ENCODE measurements at regions not wholly inside any gene's neighbourhood (a gene's known extent, or its start where the extent isn't known, plus 50 kb on each side); places are given as distances from the start of the nearest gene placed in this dataset.

DNA sequence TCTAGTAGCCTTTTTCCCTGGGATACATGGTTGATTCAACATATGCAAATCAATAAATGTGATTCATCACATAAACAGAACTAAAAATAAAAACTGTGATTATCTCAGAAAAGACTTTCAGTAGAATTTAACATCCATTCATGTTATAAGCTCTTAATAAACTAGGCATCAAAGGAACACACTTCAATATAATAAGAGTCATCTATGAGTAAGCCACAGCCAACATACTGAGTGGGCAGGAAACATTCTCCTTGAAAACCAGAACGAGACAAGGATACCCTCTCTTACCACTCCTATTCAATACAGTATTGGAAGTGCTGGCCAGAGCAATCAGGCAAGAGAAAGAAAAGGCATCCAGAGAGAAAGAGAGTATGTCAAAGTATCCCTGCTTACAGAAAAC is 239.9 kb downstream of the ATPSCKMT start:
- no peak for DNase-seq

DNA sequence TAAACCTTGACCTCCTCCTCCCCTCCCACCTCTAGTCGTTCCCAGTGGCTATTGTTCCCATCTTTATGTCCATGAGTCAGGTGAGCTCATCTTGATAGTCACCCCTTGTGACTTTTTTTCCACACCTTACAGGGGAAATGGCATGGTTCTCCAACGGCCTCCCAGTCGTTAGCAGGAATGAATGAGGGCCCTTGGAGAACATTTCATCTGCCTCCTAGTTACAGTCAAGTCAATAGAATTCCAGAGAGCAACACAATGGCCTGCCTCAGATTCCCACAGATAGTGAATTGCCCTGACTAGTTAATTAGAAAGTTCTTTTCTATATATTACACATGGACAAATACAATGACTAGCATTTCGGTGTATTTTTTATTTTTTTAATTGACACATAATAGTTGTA is 262.6 kb downstream of the ATPSCKMT start:
- no peak for DNase-seq

DNA sequence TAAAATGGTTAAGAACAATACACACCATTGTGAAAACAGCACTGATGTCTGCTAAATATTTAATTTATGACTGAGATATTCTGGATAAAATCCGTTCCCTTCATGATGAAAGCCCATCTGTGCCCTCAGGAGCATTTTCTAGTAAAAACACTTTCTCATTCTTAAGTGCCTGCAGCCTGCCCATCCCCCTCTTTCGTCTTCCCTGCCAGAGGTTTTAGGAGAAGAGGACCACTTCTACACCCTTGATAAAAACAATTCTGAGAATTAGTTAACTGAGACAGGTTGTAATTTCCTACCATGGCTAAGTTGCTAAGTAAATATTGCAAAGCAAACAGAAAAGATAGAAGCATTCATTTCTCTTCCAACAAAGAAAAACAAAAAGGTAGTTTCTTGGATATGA is 272.6 kb downstream of the ATPSCKMT start:
- peak; percentile 18 for DNase-seq

DNA sequence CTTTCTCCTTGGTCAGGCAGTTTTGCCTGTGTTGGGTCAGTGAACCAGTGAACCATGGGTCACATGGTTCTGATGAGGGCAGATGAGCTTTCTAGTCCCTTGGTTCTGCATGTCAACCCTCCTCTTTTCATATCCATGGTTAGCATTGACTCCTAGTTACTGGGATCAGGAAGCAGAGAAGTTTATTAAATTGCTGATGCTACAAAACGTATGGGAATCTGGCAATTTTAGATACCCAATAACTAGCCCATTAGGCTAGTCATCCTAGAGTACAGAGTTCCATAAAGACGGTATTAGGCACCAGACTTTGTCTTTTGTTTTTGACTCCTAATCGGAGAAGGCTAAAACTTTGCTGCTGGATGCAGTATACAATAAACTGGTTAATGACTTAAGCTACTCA is 273.1 kb downstream of the ATPSCKMT start:
- no peak for DNase-seq

DNA sequence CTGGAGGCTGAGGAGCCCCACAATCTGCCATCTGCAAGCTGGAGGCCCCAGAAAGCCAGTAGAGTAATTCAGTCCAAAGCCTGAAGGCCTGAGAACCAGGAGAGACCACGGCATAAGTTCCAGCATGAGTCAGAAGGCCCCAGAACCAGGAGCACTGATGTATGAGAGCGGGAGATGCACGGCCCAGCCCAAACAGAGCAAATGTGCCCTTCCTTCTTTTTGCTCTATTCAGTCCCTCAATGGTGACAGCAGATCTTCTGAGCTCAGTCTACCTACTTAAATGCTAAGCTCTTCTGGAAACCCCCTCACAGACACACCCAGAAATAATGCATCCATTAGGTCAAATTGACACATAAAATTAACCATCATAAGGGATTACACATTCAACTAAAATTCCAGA is 277.6 kb downstream of the ATPSCKMT start:
- DNase-seq = no peak

DNA sequence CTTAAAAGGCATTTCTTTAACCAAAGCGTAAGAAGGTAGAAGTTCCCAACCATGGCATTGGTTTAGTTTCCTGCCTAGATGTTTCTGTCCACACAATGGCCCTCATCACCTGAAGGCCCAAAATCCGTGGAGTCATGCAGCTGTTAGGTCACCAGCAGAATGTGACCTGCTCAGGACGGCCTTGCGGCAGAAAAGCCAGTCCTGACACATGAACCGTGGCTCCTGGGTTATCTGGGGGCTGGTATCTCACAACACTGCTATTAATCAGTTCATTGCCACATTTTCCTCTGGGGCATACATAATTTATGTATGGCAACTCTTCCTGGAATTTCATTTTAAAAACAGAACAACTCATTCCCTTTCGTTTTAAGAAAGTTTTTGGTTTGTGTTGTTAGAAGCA is 278.4 kb downstream of the ATPSCKMT start:
- DNase-seq = no peak

DNA sequence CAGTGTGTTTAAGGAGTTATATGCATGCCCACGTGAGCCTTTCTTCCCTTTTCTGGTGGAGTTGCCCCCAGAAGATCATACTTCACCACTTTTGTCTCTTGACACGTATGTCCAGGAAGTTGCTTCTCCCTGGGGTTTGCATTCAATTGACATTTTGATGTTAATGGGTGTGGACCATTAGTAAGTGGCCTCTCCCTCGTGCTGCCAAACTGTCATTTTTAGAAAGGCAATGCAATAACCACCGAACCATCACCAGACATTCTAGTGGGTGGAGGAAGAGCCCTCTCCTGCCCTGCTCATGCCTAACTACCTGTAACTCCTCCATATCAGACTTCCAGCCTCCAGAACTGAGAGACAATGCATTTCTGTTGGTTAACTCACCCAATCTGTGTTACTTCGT is 290.8 kb downstream of the ATPSCKMT start:
- DNase-seq = no peak

DNA sequence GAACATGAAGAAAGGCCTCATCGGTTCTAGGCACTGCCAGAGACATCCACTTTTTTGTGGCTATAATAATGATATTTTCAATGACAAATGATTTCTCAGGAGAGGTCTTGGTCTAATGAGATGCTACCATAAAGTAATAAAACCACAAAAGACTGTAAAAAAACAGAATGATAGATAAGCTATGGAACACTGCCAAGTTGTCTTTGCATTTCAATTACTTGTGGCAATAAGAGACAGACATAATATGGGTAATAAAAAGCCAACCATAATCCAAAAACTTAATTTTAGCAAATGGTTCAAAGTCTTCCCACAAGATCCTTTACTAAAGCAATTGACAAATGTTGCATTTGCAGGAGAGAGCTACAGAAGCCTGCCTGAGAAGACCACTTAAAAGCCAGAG is 292.5 kb downstream of the ATPSCKMT start:
- DNase-seq = no peak

DNA sequence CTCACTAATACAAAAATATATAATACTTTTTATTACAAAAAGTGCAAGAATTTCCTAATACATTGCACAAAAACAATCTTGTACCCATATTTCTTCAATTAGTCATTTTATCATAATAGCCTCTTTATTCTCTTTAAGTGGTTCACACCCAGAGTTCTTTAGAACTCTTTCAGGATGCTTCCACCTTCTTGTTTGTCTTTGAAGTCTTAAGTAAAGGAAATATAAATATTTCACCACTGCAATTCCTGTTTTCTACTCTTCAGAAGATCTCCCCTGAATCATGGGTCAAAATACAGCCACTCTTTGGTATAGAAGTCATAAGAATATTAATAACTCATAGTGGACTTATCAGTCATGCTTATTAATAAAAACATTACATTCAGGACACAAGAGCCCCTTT is 293.0 kb downstream of the ATPSCKMT start:
- no peak for DNase-seq

DNA sequence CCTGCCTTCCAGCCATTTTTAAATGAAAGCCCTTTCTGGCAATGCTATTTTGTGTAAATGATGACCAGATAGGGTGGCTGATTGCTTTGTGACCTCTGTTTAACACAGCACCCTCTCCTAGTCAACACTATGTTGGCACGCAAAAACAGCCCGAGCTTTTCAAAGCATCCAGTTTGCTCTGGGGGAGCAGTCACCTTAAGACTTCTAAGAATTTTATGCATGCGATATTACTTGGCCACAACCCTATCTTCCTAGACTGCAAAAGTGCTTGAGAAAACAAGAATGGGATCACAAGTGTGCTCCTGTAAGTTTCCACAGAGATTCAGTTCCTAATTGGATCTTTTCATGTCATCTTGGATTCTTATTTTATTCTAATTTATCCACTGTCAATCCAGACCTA is 294.1 kb downstream of the ATPSCKMT start:
- DNase-seq = no peak

DNA sequence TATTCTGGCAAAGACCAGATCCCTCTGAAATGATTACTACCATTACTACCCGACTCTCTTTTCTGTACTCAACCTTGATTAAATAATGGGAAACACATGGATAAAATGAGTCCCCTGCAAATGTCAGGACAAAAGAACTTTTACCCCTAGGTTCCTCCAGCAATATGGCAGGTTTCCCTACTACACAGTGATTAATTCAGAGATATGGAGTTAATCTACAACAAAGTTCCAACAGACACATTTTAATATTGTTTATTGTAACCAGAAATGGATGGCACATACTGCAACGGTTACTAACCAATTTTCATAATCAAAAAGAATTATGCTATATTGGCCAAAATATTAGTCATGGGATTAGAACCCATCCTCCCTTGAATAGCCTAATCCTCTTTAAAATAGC is 294.8 kb downstream of the ATPSCKMT start:
- DNase-seq = no peak

DNA sequence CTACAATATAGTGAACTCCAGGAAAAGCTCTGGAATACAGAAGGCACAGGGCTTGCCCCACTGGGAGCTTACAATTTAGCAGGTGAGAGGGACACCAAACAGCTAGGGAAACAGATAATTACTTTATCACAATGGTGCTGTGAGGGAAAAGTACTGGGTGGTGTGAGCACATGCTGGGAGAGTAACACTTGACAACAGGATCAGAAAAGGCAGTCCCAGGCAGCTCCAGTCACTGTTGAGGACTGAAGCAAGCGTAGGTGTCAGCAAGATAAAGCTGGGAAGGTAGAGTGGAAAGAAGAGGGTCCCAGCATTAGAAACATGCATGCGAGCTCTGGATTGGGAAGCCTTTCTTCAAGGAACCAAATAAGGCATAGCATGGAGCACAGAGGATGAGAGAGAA is 296.0 kb downstream of the ATPSCKMT start:
- DNase-seq = no peak

DNA sequence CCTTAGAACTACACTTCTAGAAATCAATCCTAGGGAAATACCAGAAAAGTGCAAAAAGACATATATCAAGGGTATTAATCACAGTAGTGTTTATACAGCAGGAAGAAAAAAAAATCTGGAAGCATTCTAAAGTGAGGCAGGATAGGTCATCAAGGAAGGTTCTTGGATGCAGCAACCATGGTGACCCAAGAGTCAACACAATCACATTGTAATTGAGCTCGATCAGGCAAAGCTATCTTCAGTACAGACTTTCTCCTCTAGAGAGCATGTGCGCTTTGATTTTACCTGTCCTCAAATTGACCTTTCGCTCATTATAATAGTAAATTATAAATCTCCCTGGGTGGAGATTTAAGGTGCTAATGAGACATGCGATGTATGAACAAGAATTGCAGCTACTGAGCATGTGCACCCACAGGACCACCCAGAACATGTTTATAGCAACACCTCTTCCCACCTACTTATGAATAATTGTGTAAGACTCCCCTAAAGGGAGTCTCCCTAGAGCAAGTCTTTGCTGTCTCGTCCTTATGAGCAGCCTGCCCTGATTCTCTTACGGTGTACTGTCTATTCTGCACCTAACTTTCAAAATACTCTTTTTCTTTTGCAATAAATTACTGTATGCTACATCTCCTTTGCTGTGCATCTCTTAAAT is 297.7 kb downstream of the ATPSCKMT start:
- no peak for DNase-seq

DNA sequence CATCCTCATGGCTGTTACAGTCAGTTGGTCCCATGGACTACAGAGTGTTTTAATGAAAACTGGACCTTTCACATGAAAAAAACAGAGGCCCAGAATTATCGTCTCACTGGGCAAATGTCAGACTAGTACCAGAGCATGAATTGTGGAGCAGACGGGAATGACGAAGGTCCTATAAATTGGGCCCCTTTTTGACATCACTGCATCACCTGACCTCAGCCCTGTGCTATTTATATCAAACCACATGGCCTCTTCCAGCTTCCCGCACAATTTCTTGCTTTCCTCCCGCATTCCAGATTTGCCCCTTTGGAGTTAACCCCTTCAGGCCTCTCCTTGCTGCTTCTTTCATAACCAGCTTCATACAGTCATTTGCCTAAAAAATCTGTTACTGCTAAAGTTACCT is 301.7 kb downstream of the ATPSCKMT start:
- no peak for DNase-seq

DNA sequence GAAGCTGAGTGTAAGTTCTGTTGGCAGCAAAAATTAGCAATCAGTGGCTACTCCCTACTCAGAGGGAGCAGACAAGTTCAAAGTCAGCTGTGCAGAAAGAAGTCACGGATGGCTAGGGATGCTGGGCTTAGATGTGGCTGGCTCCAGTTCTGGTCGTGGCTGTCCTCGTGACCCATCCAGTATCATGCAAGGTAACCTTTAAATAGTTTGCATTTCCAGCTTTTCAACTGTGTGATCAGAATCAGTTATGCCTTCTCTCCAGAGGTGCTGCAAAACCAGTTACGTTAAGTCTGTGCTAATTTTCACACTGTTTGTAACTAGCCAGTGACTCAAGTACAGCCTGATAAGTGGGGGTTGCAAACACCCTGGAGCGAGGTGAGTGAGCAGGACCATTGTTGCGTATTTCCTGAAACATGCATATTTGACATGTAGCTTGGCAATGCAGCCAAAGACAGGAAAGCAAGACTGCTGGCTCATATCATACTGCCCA is 302.4 kb downstream of the ATPSCKMT start:
- DNase-seq = no peak

DNA sequence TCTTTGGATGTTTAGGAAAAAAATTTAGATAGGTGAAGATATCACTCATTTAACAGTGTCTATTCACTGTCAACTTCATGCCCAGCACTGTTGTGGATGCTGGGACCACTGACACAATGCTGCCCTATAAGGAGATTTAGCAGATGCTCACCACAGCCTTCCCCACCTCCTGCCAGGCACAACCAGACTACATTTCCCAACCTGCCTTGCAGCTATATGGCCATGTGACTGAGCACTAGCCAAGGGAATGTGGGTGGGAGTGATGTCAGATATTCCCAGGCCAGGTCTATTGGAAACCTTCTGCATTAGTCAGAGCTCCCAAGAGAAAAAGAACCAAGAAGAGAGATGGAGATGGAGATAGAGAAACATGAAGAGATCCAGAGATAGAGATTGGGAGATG is 302.6 kb upstream of the TAS2R1 start:
- no peak for DNase-seq

DNA sequence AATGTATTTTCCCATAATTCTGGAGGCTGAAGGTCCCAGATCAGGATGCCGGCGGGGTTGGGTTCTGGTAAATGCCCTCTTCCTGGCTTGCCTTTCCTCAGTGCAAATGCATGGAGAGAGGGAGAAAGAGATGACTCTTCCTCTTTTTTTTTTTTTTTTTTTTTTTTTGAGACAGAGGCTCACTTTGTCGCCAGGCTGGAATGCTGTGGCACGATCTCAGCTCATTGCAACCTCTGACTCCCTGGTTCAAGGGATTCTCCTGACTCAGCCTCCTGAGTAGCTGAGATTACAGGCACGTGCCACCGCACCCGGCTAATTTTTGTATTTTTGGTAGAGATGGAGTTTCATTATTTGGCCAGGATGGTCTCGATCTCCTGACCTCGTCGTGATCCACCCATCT is 300.0 kb upstream of the TAS2R1 start:
- no peak for DNase-seq

DNA sequence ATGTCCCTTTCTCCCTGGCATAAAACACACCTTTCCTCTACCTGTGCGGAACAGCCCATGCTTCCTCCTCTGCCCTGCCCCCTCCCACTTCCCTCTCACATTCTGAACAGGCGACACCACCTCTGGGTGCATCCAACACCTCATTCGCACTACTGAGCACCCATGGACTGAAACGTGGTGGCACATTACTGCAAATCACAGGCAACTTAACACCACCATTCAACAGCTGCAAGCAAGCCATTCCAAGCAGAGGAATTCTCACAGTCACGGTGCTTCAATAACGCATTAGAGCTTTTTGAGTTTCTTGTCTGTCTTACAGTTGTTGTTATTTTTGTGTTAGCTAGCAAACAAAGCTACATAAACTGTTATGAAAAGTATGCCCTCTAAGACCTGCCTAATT is 298.2 kb upstream of the TAS2R1 start:
- DNase-seq = no peak

DNA sequence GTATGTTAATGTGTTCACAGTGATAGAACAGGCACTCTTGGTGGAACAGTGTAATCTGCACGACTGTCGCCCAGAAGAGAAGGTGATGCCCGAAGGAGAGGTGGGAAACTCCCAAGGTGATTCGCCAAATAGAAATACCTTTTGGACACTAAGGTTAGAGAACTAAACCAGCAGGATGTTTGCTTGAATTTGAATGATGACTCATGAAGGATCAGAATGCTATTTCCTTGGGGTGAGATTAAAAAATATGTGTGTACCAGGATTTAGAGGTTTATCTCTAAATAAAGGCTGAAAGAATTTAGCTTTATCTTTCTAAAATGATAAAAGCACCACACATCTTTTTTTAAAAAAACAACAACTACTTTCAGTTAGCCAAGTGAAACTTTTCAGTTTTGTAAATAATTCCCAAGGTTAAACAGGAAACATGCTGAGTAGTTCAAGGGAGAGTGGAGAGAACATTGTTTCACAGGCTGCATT is 297.4 kb upstream of the TAS2R1 start:
- no peak for DNase-seq

DNA sequence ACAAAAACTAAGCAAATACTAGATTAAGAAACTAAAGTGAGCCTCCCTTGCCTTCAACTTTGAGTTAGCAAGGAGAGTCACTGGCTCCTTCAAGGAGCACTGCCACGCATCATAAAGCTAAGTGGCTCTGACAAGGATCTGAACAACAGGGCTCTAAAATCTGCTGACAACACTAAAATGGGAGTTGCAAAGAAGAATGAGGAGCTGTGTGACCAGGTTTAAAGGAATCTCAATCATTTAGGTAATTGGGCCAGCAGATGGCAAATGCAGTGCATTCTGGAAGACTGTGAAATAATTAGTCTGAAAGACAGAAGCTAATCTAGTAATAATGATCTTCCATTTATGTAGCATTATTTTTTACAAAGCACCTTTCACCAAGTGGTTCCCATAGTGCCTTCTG is 297.0 kb upstream of the TAS2R1 start:
- no peak for DNase-seq

DNA sequence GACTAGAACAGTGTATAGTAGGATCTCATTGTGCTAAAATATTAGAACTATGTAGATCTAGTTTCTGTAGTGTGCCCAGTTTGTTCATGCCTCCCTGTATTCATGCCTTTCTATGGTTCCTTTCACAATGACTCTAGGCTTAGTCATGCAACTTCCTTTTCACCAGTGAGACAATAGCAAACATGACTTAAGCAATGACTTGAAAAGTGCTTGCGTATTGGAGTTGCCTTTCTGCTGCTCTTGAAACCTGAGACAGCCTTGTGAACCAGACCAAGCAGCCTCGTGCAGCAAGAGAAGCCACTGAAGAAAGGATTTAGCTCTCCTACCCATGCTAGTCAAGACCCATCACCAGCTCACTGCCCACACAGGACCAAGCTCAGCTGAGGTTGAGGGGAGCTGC is 294.5 kb upstream of the TAS2R1 start:
- no peak for DNase-seq

DNA sequence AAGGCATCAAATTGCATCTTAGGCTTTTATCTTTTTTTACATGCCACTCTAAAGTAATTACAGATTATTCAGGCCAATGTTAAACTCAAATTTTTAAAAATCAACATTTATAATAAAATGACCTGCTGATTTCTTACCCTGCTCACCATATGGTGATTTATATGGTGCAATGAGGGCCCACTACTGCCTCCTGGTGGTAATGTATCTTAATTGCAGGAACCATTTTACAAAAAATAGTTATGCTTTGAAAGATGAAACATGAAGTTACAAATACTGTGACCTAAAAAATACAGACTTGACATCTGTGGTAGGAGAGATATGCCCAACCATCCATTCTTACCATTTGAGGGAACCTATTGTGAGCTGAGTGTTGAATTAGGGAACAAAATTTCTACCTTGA is 292.6 kb upstream of the TAS2R1 start:
- DNase-seq = no peak

DNA sequence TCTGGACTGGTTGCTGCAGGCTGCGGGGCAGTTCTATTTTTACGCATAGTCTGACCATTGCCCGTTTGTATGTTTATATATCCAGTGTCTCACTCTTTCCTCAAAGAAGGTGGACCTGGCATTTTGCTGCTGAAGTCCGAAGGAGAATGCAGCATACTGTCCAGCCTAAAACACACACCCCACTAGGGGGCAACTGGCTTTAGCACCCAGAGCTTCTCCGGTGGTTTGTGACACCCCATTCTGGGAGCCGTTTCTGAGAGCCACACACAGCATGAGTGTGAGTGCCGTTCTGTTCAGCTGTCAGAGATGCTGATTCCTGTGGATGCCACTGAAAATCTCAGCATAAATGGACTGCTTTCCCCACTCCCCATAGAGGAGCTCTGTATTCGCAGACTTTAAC is 290.5 kb upstream of the TAS2R1 start:
- no peak for DNase-seq

DNA sequence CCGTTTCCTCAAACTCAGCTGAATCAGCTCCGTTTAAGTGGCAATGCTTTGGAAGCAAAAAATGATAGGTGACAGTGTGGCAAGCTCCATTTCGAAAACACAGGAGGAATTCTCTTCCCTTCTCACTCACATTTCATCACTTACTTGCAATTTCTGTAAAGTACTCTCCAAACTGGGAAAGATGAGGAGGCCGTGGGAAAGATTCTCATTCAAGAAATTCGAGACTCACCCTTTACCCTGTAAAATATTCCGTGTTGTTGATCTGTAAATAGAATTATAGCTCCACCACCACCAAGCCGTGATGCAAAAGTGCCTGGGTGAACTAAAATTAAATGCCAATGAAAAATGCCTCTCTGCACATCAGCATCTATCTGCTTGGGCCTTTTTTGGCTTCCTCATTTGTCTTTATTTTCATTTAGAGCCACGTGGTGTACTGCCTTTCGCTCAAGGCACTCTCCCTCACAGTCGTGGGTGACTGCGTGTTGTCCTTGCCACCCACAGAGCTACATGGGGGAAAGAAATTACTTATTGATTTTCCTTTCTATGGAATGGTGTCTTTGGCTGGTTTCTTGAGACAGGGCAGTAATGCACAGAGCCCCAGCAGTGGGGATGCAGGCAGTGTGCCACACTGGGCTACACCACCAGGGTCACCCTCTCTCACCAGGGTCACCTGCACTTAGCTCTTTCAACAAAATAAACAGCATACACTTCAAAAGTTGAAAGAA is 289.3 kb upstream of the TAS2R1 start:
- DNase-seq = no peak

DNA sequence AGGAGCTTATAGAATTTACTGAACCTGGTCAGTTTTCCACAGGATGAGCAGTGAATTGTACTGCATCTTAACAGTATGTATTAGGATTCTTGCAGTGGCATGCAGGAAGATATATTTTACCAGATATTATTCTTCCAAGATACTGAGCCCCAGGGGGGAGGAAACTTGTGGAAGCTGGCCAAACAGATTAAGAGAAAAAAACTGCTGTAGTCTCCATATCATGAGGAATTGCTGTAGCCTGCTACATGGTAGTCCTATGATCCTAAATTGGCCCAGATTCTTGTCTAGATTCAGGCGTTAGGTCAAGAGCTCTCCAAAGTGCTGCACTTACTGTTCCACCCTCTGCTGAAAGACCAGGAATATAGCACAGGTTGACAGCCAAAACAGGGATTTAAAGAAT is 275.5 kb upstream of the TAS2R1 start:
- no peak for DNase-seq
